Medulla oblongata (tissue), 1 donor: ENCODE measurements at regions not wholly inside any gene's neighbourhood (a gene's known extent, or its start where the extent isn't known, plus 50 kb on each side); places are given as distances from the start of the nearest gene placed in this dataset.
"Not testable (repeated sequence)": the region's sequence is repeated elsewhere in the genome, so short reads cannot be mapped to it uniquely, and the experiment has no call there.

Source experiments
- DNase-seq: peaks from one replicate; pipeline ENCODE4 v3.0.0-alpha.2; 2015; ENCODE audit errors: extremely low spot score

DNA sequence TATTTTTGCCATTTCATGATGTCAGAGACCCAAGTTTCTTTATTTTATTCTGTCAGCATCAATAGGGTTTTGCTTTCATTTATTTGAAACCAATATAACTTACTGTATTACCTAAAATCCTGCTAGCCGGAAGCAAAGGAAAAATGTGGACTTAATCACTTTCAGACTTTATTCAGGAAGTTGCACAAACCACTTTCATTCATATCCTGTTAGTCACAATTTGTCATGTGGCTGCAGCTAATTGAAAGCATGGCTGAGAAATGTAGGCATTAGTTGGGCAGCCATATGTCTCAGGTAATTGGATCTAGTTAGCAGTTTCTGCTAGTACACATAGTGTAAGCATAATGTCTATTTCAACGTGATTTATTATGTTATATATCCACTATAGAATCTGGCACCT lies 462.3 kb upstream of the SGO1 start:
- no peak for DNase-seq

DNA sequence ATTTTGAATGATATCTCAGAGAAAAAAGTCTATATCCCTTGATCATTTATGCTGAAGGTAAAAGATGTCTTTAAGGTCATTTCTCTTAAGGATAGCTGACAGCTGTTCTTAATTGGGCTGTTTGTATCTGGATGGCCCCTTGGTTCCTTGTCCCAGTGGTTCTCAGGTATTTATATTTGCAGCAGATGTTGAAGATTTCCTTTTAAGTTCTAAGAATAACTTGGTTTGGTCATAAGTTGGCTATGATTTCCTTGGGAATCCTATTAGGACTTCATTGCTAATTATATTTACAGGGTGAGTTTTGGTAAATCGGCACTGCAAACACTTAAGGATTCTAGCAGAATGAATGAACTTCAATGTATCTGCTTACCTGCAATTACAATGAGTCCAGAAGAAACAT lies 460.4 kb upstream of the SGO1 start:
- DNase-seq: no peak

DNA sequence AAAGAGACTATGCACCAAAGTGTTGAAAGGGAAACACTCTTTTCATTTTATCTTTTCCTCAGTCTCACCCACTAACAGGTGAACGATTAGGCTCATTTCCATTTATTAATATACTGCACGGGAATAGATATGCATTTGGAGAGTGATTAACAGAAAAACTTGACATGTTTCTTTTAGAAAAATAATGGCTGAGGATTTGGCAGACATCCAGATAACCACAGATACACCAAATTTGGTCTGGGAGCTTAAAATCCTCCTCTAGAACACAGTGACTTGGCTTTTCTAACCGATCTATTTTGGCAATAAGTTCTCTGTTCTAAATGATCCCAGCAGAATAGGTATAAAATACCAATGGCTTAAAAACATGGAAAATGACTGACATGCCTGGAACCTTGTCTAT lies 459.3 kb upstream of the SGO1 start:
- no peak for DNase-seq

DNA sequence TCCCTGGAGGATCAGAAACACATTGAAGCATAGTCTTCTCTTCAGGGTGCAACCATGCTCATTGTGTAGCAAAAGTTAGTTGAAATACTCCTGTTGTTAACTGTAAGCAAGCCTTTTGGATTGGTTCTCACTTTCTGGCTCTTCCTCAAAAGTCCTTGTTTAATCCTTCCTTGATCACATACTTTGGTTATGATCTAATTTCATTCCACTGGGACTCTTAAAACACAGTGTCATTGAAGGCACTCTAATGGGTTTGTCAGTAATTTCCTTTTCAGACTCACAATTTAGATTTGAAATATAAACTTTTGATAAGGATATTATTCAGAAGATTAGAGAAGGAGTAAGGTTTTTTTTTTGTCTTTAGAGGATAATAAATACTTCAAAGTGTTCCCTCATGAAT lies 451.7 kb upstream of the SGO1 start:
- DNase-seq: no peak

DNA sequence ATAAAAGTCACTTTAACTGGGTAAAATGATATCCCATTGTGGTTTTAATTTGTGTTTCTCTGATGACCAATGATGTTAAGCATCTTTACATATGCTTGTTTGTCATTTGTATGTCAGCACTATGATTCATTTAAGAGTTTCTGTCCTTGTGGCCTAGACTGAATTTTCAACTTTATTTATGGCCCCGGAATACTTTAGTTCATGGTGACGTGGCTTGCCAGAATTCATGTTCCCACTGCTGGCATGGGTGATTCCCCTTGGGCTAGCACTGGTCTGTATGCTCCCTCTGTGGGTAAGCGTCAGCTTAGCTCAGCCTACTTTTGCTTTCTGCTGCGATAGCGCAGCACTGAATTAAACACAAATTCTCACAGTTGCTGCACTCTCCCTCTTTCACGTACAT lies 436.3 kb upstream of the SGO1 start:
- no peak for DNase-seq

DNA sequence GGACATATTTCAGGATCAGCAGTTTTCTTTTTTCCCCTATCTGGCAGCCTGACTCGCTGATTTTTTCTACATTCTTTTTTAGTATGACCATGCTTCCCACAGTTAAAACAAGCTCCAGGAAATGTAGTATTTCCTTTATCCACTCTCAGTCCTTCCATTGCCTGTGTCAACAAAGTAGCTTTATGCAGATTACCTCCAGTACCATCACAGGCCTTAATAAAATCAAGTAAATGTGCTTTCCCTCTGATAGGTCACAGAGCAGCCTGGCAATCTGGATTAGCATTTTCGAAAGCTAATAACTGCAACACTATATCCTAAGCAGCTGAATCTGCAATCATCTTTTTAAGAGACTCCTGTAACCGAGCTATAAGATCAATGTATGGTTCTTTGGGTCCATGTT lies 432.6 kb upstream of the SGO1 start:
- not testable (repeated sequence) for DNase-seq

DNA sequence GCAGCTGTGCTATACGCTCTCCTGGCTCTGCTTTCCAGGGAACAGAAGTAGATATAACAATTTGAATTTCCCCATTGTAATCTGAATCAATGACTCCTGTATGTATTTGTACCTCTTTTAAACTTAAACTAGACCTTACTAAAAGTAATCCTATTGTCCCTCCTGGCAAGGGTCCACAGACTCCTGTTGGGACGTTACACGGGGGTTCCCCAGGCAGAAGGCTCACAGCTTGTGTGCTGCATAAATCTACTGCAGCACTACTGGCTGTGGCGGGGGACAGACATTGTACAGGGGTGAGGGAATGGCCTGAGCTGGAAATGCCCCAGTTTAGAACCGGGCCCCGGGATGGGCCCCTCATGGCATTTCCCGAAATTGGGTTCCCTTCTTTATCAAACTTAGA lies 432.2 kb upstream of the SGO1 start:
- not testable (repeated sequence) for DNase-seq

DNA sequence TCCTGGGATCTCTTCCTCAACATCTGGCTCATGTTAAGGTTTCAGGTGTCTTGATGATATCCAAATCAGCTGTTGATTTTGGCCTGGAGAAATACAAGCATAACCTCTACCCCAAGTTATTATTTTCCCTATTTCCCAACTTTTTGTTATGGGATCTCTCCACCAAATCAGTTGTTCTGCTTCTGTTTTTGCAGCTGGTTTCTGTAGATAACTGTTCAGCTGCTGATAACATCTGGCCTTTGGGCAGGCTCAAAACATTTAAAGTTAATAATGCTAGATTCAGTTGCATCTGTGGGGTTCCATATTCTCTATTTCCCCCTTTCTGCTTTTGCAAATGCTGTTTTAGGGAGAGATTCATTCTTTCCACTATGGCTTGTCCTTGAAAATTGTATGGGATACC lies 430.0 kb upstream of the SGO1 start:
- DNase-seq: not testable (repeated sequence)

DNA sequence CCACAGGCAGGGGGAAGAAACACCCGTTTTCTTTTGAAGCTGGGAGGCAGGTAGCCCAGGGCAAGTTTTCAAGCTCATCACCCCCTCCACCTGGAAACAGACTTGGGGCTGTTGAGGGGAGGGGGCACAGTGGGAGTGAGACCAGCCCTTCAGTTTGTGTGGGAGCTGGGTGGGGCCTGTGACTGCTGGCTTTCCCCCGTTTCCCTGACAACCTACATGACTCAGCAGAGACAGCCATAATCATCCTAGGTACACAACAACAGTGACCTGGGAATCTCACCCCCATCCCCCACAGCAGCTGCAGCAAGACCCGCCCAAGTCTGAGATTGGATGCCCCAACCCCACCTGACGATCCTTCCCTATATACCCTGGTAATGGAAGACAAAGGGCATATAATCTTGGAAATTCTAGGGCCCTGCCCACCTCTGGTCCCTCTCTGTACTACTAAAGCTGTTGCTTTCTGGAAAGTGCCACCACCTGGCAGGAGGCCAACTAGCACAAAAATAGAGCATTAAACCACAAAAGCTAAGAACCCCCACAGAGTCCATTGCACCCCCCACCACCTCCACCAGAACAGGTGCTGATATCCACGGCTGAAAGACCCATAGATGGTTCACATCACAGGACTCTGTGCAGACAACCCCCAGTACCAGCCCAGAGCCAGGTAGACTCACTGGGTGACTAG lies 422.2 kb upstream of the SGO1 start:
- DNase-seq: no peak

DNA sequence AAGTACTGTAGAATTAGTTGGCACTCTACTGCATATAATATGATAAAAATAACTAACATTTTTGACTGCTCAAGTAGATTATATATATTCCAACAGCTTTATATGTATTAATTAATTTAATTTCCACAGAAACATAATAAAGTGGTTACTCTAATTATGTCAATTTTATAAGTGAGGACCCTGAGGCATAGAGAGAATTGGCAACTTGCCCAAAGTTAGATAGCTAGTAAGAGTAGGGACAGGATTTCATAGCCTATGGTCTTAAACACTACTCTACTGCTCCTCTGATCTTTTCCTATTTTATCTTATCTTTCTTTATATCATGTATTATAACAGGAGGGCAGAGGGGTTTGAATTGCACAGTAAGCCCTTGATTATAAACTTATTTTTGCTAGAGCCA lies 418.7 kb upstream of the SGO1 start:
- no peak for DNase-seq

DNA sequence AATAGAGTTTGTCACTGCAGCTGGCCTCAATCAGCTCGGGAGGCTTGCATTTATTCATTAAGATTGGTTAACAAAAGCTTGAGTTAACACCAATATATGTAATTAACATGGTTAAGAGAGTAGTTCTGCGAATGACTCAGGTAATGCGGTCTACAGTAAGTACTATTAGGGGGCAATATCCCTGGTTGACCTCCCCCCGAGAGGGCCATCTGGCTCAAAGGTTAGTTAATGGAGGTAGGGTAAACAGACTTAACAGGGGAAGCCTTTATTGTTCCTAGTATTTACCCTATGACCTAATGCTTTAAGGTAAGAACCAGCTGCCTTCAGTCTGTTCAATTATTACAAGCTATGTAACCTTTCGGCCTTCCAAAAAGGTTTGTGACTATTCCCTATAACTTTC lies 403.3 kb upstream of the SGO1 start:
- DNase-seq: no peak

DNA sequence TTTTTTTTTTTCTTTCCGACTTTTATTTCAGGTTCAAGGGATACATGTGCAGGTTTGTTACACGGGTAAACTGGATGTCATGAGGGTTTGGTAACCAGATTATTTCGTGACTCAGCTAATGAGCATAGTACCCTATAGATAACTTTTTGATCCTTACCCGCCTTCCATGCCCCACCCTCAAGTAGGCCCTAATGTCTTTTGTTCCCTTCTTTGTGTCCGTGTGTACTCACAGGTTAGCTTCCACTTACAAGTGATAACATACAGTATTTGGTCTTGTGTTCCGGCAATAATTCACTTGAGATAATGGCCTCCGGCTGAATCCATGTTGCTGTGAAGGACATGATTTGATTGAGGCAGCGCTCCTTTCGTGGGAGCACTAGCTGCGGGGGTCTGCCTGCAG lies 402.8 kb upstream of the SGO1 start:
- no peak for DNase-seq

DNA sequence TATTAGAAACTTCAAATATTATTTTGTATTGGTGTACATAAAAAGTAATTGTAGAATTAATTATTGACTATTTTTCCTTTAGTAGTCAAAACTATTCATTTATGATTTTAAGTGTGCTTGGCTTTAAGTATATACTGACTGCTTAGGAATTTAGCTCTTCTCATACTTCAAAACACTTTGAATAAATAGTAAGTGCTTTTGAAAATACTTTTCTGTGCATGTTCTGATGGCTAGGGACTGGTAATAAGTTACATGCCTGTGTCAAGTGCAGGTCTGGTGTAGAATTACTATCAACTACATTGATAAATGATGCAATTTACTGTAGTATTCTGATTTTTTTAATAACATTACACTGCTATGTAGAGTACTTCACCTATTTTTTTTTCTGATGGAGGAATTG lies 397.6 kb upstream of the SGO1 start:
- DNase-seq: no peak

DNA sequence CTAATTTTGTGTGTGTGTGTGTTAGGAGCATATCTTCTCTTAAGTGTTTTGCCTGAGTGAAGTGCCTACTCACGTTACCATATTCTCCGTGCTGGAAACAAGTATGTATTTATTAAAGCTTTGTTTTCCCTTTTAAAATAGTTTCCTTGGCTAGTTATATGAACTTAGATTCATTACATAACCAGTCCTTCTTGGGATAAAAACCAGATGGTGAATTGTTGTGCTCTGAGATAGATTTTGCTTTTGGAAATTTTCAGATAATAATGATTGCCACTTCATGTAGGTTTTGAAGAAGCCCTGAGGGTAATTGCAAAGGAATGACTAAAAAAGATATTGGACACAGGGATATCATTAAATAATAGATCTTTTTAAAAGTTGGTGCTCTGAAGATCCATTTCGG lies 390.2 kb upstream of the SGO1 start:
- no peak for DNase-seq

DNA sequence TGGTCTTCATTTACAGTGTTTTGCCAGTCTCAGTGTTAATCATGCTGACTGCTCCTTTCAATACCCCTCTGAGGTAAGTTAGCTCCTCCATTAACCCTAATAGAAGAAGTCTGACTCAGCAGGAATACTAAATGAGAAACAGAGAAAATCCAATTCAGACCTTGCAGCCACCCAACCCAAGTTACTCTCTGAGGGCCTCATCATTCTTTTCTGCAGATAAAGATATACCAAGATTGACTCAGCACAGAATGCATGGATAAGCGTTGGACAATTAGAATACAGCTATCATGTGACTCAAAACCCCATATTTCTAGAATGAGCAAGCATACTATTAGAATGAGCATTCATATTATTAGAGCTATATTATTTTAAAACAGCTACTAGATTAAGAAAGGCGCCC lies 389.1 kb upstream of the SGO1 start:
- no peak for DNase-seq

DNA sequence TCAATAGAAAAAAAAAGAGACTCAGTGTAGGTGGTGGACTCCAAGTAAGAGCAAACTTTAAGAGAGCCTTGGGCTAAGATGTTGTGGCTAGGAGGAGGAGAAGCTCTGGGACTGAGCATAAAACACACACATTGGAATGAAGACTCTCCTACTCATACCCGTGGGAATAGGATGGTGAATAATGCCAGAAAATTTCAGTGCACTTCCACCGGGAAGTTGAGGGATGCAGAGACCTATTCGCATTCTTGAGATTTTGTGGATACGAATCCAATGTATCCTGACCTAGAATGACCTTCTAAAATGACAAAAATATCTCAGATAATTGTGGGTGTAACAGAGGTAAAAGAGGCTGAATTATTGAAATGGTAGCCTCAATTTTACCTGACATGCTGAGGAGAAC lies 388.7 kb upstream of the SGO1 start:
- no peak for DNase-seq

DNA sequence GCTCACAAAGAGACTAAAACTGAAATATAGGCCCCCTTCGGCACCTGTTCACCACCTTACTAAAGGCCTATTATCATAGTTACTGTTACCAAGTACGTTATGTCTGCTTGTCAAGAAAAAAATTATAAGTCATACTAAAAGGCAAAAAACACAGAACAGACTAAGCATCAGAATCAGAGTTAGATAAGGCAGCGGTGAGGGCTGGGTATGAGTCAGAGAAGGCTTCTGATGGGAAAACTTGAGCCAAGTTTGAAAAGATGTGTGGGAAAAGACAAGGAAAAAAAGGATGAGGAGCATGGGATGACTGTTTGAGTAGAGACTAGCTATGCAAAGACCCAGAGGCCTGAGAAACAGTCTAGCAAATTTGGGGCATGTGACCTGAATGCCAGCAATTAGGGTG lies 387.2 kb upstream of the SGO1 start:
- no peak for DNase-seq

DNA sequence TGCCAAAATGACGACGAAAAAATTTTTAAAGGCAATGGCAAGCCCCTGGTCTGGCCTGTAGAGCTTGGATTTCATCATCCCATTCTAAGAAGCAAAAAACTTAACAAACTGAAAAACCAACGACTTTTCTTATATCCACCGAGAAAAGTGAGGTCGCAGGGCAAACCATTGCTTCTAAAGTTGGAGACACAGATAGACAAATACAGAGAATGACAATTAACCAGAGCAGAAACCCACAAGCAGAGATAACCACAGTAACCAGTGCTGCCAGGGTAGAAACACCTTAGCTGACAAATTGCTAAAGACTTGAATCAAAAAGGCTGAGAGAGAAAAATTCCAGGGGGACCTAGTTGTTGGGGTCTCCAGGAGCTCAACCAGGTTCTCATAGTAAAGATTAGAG lies 386.5 kb upstream of the SGO1 start:
- no peak for DNase-seq

DNA sequence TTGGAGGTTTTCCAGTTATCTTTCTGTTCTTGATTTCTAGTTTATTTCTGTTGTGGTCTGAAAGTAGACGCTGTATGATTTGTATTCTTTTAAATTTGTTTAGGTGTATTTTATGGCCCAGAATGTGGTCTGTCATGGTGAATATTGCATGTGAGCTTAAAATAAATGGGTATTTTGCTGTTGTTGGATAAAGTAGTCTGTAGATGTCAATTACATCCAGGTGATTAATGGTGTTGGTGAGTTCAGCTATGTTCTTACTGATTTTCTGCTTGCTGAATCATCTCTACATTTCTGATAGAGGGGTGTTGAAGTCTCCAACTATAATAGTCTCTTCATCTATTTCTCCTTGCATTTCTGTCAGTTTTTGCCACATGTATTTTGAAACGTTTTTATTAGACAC lies 383.3 kb upstream of the SGO1 start:
- no peak for DNase-seq

DNA sequence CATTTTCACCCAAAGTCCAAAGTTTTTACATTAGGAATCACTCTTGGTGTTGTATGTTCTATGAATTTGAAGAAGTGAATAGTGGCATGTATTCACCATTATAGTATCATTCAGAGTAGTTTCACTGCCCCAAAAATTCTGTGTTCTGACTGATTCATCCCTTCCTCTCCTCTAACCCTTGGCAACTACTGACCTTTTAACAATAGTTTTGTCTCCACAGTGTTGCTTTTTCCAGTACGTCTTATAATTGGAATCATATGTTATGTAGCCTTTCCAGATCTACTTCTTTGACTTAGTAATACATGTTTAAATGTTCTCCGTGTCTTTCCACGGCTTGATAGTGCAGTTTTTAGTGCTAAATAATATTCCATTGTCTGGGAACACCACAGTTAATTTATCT lies 379.0 kb upstream of the SGO1 start:
- DNase-seq: no peak

DNA sequence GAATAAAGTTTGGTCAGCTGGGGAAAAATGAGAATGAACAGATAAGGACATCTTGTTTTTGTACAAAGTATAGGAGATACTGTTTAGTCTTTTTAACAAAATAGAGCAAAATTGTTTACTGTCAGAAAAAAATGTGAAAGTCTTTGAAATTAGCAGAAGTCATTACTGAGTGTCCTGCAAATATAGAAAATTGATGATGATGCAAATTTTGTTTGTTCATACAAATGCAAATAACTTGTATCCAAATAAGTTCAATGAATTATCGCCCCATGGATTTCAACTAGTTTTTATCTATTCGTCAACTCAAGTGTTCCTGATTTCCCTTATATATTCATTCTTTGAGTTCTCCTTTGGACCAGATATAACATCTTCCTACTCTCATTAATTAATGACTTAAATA lies 378.0 kb upstream of the SGO1 start:
- no peak for DNase-seq

DNA sequence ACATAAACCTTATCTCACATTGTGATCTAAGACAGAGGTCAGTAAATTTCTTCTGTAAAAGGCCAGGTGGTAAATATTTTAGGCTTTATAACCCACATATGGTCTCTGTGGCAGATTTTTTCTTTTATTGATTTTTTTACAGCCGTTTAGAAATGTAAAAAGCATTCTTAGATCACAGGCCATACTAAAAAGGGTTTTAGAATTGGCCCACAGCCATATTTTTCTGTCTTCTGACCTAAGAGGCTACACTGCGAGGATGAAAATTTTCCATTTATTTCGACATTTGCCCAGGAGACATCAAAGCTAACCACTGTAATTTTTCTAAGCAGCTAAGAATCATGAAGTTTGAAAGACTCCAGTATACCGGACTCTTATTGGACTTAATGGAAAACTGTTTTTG lies 377.2 kb upstream of the SGO1 start:
- DNase-seq: no peak

DNA sequence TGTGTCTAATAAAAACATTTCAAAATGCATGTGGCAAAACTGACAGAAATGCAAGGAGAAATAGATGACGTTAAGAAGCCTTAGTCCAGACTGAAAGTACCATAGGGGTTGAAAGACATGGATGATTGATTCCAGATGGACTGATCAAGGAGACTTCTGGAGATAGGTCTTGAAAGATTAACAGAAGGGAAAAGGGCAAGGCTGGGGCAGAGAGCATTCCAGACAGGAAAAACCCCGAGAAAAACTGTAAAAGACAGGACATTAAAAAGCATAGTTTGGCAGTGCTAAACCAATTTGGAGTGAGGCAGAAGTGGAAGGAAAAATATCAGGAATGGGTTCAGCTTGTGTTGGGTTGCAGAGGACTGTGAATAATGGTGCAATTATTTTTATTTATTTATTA lies 375.2 kb upstream of the SGO1 start:
- no peak for DNase-seq

DNA sequence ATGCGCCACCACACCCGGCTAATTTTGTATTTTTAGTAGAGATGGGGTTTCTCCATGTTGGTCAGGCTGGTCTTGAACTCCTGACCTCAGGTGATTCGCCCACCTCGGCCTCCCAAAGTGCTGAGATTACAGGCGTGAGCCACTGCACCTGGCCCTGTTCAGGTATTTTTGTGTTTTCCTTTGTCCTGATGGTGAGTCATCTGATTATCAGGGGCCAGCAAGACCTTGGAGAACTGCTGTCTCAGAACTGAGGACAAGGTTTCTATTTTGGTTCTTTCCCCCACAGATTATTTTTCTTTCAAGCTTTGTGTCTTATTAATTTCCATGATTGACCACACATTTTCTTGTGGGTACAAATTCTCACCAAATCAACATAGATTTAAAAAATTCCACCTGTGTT lies 374.4 kb upstream of the SGO1 start:
- DNase-seq: not testable (repeated sequence)

DNA sequence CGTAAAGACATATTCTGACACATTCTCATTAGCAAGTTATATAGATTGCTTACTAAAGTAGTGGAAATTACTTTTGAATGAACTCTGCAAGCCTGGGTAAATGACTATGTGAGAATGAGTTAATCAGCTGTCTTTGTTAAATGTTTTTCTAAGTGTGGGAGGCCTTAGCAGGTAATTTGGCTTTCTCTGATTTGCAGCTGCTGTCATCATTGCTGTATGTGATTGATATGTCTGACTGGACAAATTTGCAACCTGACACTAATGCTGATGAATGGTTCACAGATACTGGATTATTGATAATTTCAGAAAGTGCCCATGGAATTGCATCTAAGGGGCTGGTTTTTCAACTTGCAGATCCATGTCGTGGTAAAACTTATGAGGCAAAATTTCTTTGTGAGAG lies 372.2 kb upstream of the SGO1 start:
- DNase-seq: no peak
